ENCODE measurements at regions not wholly inside any gene's neighbourhood (a gene's known extent, or its start where the extent isn't known, plus 50 kb on each side); places are given as distances from the start of the nearest gene placed in this dataset.

GRCh38 chr7:156157409-156158012, 345.2 kb upstream of the SHH start:
- no peak for TF ChIP-seq CTCF (conservative IDR thresholded peaks at IDR 0.05 in 1 of 2, IDR thresholded peaks at IDR 0.05 in 1 of 2; ENCODE audit: extremely low read depth in 1 of 2, insufficient read depth in 1 of 2, low read depth in 1 of 2, low read length in 2 of 2)
- TF ChIP-seq EZH2 (IDR thresholded peaks at IDR 0.05; ENCODE audit: borderline replicate concordance, low read length): no peak

All from mammary epithelial cell (primary cell).